ENCODE measurements at regions not wholly inside any gene's neighbourhood (a gene's known extent, or its start where the extent isn't known, plus 50 kb on each side); places are given as distances from the start of the nearest gene placed in this dataset.

DNA sequence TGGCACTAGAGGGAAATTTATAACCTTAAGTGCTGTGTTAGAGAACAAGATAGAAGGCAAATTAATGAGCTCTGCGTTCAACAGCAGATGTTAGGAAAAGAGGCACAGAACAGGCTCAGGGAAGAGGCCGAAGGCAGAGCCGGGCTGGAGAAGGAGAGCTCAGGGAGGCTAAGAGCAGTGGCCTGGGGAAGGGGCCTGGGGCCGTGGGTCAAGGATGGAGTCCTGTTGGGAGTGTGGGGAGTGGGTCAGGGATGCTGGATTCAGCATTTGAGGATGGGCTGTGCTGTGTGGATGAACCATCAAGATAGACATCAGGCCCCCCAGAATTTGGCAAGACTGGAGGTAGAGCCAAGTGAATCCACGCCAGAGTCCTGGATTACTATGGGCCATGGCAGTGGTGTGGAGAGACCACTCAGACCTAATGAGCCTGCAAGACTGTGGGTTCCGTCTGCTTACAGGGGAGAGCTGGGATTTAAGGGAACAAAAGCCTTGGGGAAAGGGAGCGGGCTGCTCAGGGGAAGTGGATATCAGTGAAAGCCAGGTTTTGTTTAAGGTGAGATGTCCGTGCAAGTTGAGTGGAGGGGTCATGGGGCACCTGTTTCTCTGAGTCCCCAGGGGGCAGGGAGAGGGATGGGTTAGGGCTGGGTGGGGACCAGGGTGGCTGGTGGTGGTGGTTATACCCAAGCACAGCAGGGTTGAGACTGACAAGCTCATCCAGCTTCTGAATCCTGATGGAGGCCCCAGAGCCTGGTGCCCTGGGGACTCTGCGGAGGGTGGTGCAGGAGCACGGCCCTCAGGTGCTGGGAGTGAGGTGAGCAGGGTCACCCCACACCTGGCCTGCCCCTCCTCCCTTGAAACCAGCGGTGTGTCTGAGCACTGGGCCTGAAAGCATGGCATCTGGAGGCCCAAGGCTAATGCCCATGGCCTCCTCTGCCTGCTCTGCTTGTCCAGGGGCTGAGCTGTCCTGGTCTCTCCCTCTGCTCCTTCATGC, 101.7 kb downstream of the BMS1 start:
- DNase-seq (ENCODE audit: low spot score) (no peak), ATAC-seq (ENCODE audit: low read depth) (no peak)
- Histone ChIP-seq H3K4me1 (ENCODE audit: insufficient read depth, poor library complexity, severe bottlenecking) (no peaks in the 10 kb centered on the region), H3K4me3 (ENCODE audit: severe bottlenecking) (no peak overlapping the region), H3K36me3 (ENCODE audit: low read depth) (no peaks in the 10 kb centered on the region), H3K27me3 (ENCODE audit: insufficient read depth, poor library complexity, severe bottlenecking) (no peaks in the 10 kb centered on the region), H3K9me3 (ENCODE audit: severe bottlenecking) (no peaks in the 10 kb centered on the region), H3K27ac (ENCODE audit: poor library complexity, severe bottlenecking) (no peak overlapping the region)
- TF ChIP-seq, protein P1, sequence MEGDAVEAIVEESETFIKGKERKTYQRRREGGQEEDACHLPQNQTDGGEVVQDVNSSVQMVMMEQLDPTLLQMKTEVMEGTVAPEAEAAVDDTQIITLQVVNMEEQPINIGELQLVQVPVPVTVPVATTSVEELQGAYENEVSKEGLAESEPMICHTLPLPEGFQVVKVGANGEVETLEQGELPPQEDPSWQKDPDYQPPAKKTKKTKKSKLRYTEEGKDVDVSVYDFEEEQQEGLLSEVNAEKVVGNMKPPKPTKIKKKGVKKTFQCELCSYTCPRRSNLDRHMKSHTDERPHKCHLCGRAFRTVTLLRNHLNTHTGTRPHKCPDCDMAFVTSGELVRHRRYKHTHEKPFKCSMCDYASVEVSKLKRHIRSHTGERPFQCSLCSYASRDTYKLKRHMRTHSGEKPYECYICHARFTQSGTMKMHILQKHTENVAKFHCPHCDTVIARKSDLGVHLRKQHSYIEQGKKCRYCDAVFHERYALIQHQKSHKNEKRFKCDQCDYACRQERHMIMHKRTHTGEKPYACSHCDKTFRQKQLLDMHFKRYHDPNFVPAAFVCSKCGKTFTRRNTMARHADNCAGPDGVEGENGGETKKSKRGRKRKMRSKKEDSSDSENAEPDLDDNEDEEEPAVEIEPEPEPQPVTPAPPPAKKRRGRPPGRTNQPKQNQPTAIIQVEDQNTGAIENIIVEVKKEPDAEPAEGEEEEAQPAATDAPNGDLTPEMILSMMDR (IDR thresholded peaks at IDR 0.05; ENCODE audit: poor library complexity, severe bottlenecking), result no peak

DNA sequence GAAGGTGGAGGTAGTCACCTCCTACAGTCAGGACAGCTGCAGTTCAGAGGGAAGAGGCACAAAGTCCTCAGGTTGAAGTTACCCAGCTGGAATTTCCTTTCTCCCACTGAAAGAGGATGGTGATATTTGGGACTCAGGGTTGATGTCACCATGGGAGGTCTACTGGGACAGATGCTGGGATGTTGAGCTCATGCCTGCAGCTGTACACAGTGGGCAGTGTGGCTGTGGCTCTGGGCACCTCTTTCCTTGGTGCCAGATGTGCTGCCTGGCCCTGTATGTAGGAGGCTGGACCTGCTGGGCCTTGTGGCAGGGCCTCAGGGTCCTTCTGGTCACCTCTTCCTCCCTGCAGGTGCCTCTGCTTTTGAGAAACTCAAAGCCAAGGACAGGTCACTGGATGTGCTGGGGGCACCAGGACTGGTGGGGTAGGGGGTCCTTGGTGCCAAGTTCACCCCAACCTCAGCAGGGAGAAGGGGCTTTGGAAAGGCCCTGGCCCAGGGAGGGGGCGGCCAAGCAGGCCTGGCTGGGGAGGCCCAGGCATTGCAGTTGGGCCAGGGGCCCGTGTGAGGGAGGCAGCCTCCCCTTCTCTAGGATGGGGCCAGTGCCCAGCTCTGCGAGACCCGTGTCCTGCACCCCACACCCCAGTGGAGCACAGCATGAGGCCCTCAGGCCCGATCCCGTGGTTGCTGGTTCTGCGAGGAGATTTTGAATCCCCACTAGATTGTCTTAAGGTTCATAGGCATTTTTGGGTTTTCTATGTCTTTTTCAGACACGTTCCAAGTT, 103.1 kb downstream of the BMS1 start:
- DNase-seq (ENCODE audit: low spot score) (no peak), ATAC-seq (ENCODE audit: low read depth) (no peak)
- no peaks in the 10 kb centered on the region for H3K27me3 ChIP-seq (ENCODE audit: insufficient read depth, poor library complexity, severe bottlenecking)

DNA sequence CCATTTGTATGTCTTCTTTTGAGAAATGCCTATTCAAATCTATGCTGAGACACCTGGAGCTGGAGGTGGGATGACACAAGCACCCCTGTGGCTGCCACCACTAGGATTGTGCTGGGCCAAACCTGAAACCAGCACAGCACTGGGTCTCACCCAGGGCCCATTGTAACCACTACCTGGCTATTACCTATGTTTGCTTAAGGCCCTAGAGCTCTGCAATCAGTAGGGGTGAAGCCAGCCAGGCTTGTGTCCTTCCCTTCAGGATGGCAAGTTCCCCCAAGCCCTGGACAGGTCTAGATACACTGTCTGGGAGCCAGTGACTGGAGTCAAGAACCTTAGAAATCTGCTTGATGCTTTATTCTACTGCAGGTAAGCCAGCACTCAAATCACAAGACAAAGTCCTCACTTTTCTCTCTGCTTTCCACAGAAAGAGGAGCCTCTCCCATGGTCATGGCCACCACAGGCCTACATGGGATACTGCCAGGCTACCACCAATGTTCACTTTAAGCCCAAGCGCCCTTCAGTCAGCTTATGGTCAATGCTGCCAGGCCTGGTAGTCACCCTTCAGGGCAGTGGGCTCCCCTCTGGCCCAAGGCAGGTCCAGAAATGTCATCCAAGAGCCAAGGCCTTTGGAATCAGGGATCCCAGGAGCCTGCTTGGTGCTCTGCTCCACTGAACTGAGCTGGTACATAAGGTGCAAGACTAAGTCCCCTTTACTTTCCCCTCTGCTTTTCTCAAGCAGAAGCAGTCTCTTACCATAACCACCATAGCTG, 105.3 kb downstream of the BMS1 start:
- Histone ChIP-seq H3K27me3 (ENCODE audit: insufficient read depth, poor library complexity, severe bottlenecking) (no peaks in the 10 kb centered on the region), H3K4me1 (ENCODE audit: insufficient read depth, poor library complexity, severe bottlenecking) (no peaks in the 10 kb centered on the region), H3K36me3 (ENCODE audit: low read depth) (no peaks in the 10 kb centered on the region), H3K4me3 (ENCODE audit: severe bottlenecking) (no peak overlapping the region), H3K9me3 (ENCODE audit: severe bottlenecking) (no peaks in the 10 kb centered on the region), H3K27ac (ENCODE audit: poor library complexity, severe bottlenecking) (no peak overlapping the region)
- TF ChIP-seq, protein P1 (IDR thresholded peaks at IDR 0.05; ENCODE audit: poor library complexity, severe bottlenecking), result no peak
- DNase-seq (ENCODE audit: low spot score), result no peak
- ATAC-seq (ENCODE audit: low read depth), result no peak

More for the DNA sequence above, 103.1 kb downstream of the BMS1 start:
- H3K36me3 ChIP-seq (ENCODE audit: low read depth), result no peaks in the 10 kb centered on the region
- no peak overlapping the region for H3K27ac ChIP-seq (ENCODE audit: poor library complexity, severe bottlenecking)
- TF ChIP-seq, protein P1 (IDR thresholded peaks at IDR 0.05; ENCODE audit: poor library complexity, severe bottlenecking), result no peak
- no peaks in the 10 kb centered on the region for H3K4me1 ChIP-seq (ENCODE audit: insufficient read depth, poor library complexity, severe bottlenecking)
- H3K4me3 ChIP-seq (ENCODE audit: severe bottlenecking), result no peak overlapping the region
- H3K9me3 ChIP-seq (ENCODE audit: severe bottlenecking), result no peaks in the 10 kb centered on the region

DNA sequence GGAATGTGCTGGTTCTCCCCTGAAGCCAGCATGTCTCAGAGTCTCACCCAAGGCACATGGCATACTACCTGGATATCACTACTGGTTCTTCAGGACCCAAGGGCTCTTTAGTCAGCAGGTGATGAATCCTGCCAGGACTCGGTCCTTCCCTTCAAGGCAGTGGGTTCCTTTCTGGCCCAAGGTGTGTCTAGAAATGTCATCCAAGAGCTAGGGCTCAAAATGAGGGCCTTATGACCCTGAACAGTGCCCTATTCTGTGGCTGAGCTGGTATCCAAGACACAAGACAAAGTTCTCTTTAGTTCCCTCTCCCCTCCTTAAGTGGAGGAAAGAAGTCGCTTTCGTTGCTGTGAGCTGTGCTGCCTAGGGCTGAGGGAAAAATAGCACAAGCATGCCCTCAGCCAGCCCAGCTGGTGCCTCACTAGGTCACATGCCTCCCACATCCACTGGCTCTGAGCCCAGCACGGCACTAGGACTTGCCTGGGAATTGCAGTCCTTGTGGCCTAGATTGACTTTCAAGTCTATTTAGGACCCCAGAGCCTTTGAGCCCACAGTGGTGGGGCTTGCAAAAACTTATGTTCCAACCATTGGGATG, 106.0 kb downstream of the BMS1 start:
- DNase-seq (ENCODE audit: low spot score) (no peak), ATAC-seq (ENCODE audit: low read depth) (no peak)
- no peaks in the 10 kb centered on the region for H3K27me3 ChIP-seq (ENCODE audit: insufficient read depth, poor library complexity, severe bottlenecking)
- no peaks in the 10 kb centered on the region for H3K4me1 ChIP-seq (ENCODE audit: insufficient read depth, poor library complexity, severe bottlenecking)
- no peak overlapping the region for H3K4me3 ChIP-seq (ENCODE audit: severe bottlenecking)
- H3K9me3 ChIP-seq (ENCODE audit: severe bottlenecking), result no peaks in the 10 kb centered on the region
- no peak overlapping the region for H3K27ac ChIP-seq (ENCODE audit: poor library complexity, severe bottlenecking)
- TF ChIP-seq, protein P1 (IDR thresholded peaks at IDR 0.05; ENCODE audit: poor library complexity, severe bottlenecking), result no peak
- H3K36me3 ChIP-seq (ENCODE audit: low read depth), result no peaks in the 10 kb centered on the region

Measured in RWPE2 (cell line).